DND-41 (cell line): ENCODE measurements at regions not wholly inside any gene's neighbourhood (a gene's known extent, or its start where the extent isn't known, plus 50 kb on each side); places are given as distances from the start of the nearest gene placed in this dataset.
"Not testable (repeated sequence)": the region's sequence is repeated elsewhere in the genome, so short reads cannot be mapped to it uniquely, and the experiment has no call there.

ENCODE experiments used
- ATAC-seq: fragments of 200-7000 bp; cut with Tn5 transposase; 3 replicates; pipeline ENCODE4 v1.9.1; 2021; ENCODE audit warnings: low read depth; ENCODE audit not compliant: insufficient read depth
- DNase-seq: peaks from one replicate; pipeline ENCODE4 v3.0.0-alpha.2; 2020
- H2AFZ ChIP-seq: 2 replicates; pipeline ENCODE4 v1.6.0; 2012; ENCODE audit warnings: low read depth, low read length
- H3K27ac ChIP-seq: 2 replicates; pipeline ENCODE4 v1.5.1; 2012; ENCODE audit warnings: low read length, inconsistent platforms
- H3K27me3 ChIP-seq: fragments of 200-600 bp; sonication (generic); 2 replicates; pipeline ENCODE4 v1.6.0; 2012; ENCODE audit warnings: low read length, mild to moderate bottlenecking, inconsistent platforms; ENCODE audit not compliant: insufficient read depth, poor library complexity
- H3K36me3 ChIP-seq: 2 replicates; pipeline ENCODE4 v1.5.1; 2012; ENCODE audit warnings: low read length, inconsistent platforms; ENCODE audit not compliant: insufficient read depth
- H3K4me1 ChIP-seq: 2 replicates; pipeline ENCODE4 v1.5.1; 2012; ENCODE audit warnings: mild to moderate bottlenecking, low read length; ENCODE audit not compliant: insufficient read depth
- H3K4me2 ChIP-seq: 2 replicates; pipeline ENCODE4 v1.6.0; 2012; ENCODE audit warnings: mild to moderate bottlenecking, moderate library complexity, low read length, inconsistent platforms; ENCODE audit not compliant: insufficient read depth
- H3K4me3 ChIP-seq, 2 experiments: fragments of 200-600 bp in 1 of 2; shearing (Covaris generic) in 1 of 2; 2 replicates each; pipeline ENCODE4 v1.5.1; 2012 to 2016; ENCODE audit warnings: inconsistent platforms in 2 of 2, low read length in 2 of 2, mild to moderate bottlenecking in 2 of 2, low read depth in 1 of 2, moderate library complexity in 1 of 2
- H3K79me2 ChIP-seq: 2 replicates; pipeline ENCODE4 v1.6.0; 2012; ENCODE audit warnings: low read length, inconsistent platforms; ENCODE audit not compliant: insufficient read depth
- H3K9ac ChIP-seq: 2 replicates; pipeline ENCODE4 v1.6.0; 2012; ENCODE audit warnings: low read depth, mild to moderate bottlenecking, inconsistent platforms, low read length, moderate library complexity
- H3K9me3 ChIP-seq: 2 replicates; pipeline ENCODE4 v1.5.1; 2012; ENCODE audit warnings: low read length, moderate library complexity, mild to moderate bottlenecking, inconsistent platforms; ENCODE audit not compliant: insufficient read depth, severe bottlenecking
- H4K20me1 ChIP-seq: 2 replicates; pipeline ENCODE4 v1.6.0; 2012; ENCODE audit warnings: low read length; ENCODE audit not compliant: insufficient read depth
- EZH2 ChIP-seq: IDR thresholded peaks from 3 replicates; pipeline ENCODE4 v1.6.1; 2012; ENCODE audit warnings: borderline replicate concordance, low read depth, mild to moderate bottlenecking, moderate library complexity, low read length, inconsistent platforms; ENCODE audit not compliant: severe bottlenecking
- TF ChIP-seq, protein P1 (sequence below): IDR thresholded peaks from 2 replicates; pipeline ENCODE4 v1.5.1; 2012; ENCODE audit warnings: borderline replicate concordance, low read length, moderate library complexity, mild to moderate bottlenecking; ENCODE audit not compliant: poor library complexity, severe bottlenecking; ENCODE audit errors: extremely low read depth

GRCh38 chr4:134624365-134624764, 422.8 kb upstream of the PABPC4L start:
- no peak overlapping the region for H3K4me2 ChIP-seq
- H3K4me3 ChIP-seq = no peak overlapping the region
- H3K4me1 ChIP-seq = no peaks in the 10 kb centered on the region
- H2AFZ ChIP-seq = peak overlapping the region; percentile 33; the same call in 1 of the 2 replicates
- DNase-seq = no peak
- no peaks in the 10 kb centered on the region for H3K9me3 ChIP-seq
- no peaks in the 10 kb centered on the region for H3K79me2 ChIP-seq
- no peaks in the 10 kb centered on the region for H3K27me3 ChIP-seq
- no peak for ATAC-seq
- no peak for TF ChIP-seq EZH2
- TF ChIP-seq, protein P1, sequence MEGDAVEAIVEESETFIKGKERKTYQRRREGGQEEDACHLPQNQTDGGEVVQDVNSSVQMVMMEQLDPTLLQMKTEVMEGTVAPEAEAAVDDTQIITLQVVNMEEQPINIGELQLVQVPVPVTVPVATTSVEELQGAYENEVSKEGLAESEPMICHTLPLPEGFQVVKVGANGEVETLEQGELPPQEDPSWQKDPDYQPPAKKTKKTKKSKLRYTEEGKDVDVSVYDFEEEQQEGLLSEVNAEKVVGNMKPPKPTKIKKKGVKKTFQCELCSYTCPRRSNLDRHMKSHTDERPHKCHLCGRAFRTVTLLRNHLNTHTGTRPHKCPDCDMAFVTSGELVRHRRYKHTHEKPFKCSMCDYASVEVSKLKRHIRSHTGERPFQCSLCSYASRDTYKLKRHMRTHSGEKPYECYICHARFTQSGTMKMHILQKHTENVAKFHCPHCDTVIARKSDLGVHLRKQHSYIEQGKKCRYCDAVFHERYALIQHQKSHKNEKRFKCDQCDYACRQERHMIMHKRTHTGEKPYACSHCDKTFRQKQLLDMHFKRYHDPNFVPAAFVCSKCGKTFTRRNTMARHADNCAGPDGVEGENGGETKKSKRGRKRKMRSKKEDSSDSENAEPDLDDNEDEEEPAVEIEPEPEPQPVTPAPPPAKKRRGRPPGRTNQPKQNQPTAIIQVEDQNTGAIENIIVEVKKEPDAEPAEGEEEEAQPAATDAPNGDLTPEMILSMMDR = no peak
- H4K20me1 ChIP-seq = no peaks in the 10 kb centered on the region
- no peak overlapping the region for H3K9ac ChIP-seq
- no peak overlapping the region for H3K27ac ChIP-seq
- no peaks in the 10 kb centered on the region for H3K36me3 ChIP-seq

- H3K4me2 ChIP-seq, H3K4me3 ChIP-seq, H2AFZ ChIP-seq, H4K20me1 ChIP-seq, H3K9me3 ChIP-seq, H3K9ac ChIP-seq, ATAC-seq, H3K36me3 ChIP-seq, H3K4me1 ChIP-seq, H3K27me3 ChIP-seq, H3K27ac ChIP-seq, H3K79me2 ChIP-seq, DNase-seq: not testable (repeated sequence)
Observed at GRCh38 chr4:134622626-134623575, 421.3 kb upstream of the PABPC4L start.

GRCh38 chr4:134622199-134622598, 420.6 kb upstream of the PABPC4L start:
- TF ChIP-seq EZH2 = no peak
- TF ChIP-seq, protein P1 = no peak
- Histone ChIP-seq H3K4me3 (no peak overlapping the region), H3K9me3 (no peaks in the 10 kb centered on the region), H3K79me2 (no peaks in the 10 kb centered on the region), H3K4me1 (no peaks in the 10 kb centered on the region), H3K27ac (no peak overlapping the region), H2AFZ (peak overlapping the region; percentile 17; the same call in 1 of the 2 replicates), H3K36me3 (no peaks in the 10 kb centered on the region), H3K4me2 (no peak overlapping the region), H4K20me1 (no peaks in the 10 kb centered on the region), H3K9ac (no peak overlapping the region), H3K27me3 (no peaks in the 10 kb centered on the region)
- ATAC-seq = no peak
- no peak for DNase-seq

- not testable (repeated sequence) for H3K9ac ChIP-seq, H3K4me2 ChIP-seq, H3K79me2 ChIP-seq, H4K20me1 ChIP-seq, H3K4me3 ChIP-seq, H3K27ac ChIP-seq, H3K9me3 ChIP-seq, ATAC-seq, H3K36me3 ChIP-seq, H3K27me3 ChIP-seq, H3K4me1 ChIP-seq, DNase-seq
- H2AFZ ChIP-seq = peak overlapping the region; percentile 17; the same call in 1 of the 2 replicates
Observed at GRCh38 chr4:134621715-134622114, 420.1 kb upstream of the PABPC4L start.
